Activated CD8-positive, alpha-beta T cell treated with anti-CD3 and anti-CD28 coated beads, Interleukin-2, amount 10 ng/mL, durations not matched to agents 7 days and 5 days (primary cell): ENCODE measurements at regions not wholly inside any gene's neighbourhood (a gene's known extent, or its start where the extent isn't known, plus 50 kb on each side); places are given as distances from the start of the nearest gene placed in this dataset.
"Not testable (repeated sequence)": the region's sequence is repeated elsewhere in the genome, so short reads cannot be mapped to it uniquely, and the experiment has no call there.

Experiments used
- ATAC-seq: fragments of 150-1000 bp; cut with Tn5 transposase; one replicate; pipeline ENCODE4 v1.10.0; 2021; ENCODE audit warnings: moderate library complexity
- CTCF ChIA-PET: fragments of 350-600 bp; sonication (Branson Sonifier 250); formaldehyde crosslinking; loops from one replicate; lab custom pipeline; 2021; ENCODE audit warnings: antibody characterized with exemption; lab: Charles Lee
- POLR2A ChIA-PET: fragments of 350-600 bp; sonication (Branson Sonifier 250); formaldehyde crosslinking; loops from one replicate; lab custom pipeline; 2021; ENCODE audit warnings: antibody characterized with exemption; lab: Charles Lee
- DNase-seq: peaks from one replicate; pipeline ENCODE4 v3.0.0-alpha.2; 2020
- H3K27ac Mint-ChIP-seq: one replicate; pipeline ENCODE4 v1.8.0; 2021; ENCODE audit warnings: mild to moderate bottlenecking, mixed read lengths
- H3K27me3 Mint-ChIP-seq: one replicate; pipeline ENCODE4 v1.8.0; 2021; ENCODE audit warnings: low read depth, mixed read lengths
- H3K36me3 Mint-ChIP-seq: one replicate; pipeline ENCODE4 v1.8.0; 2021; ENCODE audit warnings: low read depth, mixed read lengths
- H3K4me1 Mint-ChIP-seq: one replicate; pipeline ENCODE4 v1.8.0; 2021; ENCODE audit warnings: low read depth, mixed read lengths
- H3K4me3 Mint-ChIP-seq: one replicate; pipeline ENCODE4 v1.8.0; 2021; ENCODE audit warnings: mild to moderate bottlenecking, mixed read lengths
- H3K9me3 Mint-ChIP-seq: one replicate; pipeline ENCODE4 v1.8.0; 2022; ENCODE audit warnings: mixed read lengths; ENCODE audit not compliant: insufficient read depth

GRCh38 chr16:10277597-10277996, 95.4 kb upstream of the GRIN2A start:
- peaks cover 11% of the 10 kb centered on the region for H3K9me3 Mint-ChIP-seq
- no peak for ATAC-seq
- POLR2A ChIA-PET: no interaction called here
- no peaks in the 10 kb centered on the region for H3K27me3 Mint-ChIP-seq
- peaks cover 12% of the 10 kb centered on the region for H3K36me3 Mint-ChIP-seq
- DNase-seq: no peak
- CTCF ChIA-PET: no interaction called here
- H3K27ac Mint-ChIP-seq: no peak overlapping the region
- peaks cover 12% of the 10 kb centered on the region for H3K4me1 Mint-ChIP-seq
- H3K4me3 Mint-ChIP-seq: no peak overlapping the region

- Mint-ChIP-seq H3K9me3 (peaks cover 5% of the 10 kb centered on the region), H3K36me3 (peaks cover 11% of the 10 kb centered on the region), H3K4me3 (no peak overlapping the region), H3K4me1 (peaks cover 6% of the 10 kb centered on the region), H3K27ac (no peak overlapping the region), H3K27me3 (no peaks in the 10 kb centered on the region)
- ChIA-PET CTCF (no interaction called here), POLR2A (no interaction called here)
- ATAC-seq: no peak
- no peak for DNase-seq
These were observed 98.3 kb upstream of the GRIN2A start for GRCh38 chr16:10280262-10281170.

GRCh38 chr16:10282367-10282766, 100.1 kb upstream of the GRIN2A start:
- Mint-ChIP-seq H3K27me3 (peaks cover 3% of the 10 kb centered on the region), H3K4me1 (no peaks in the 10 kb centered on the region), H3K4me3 (no peak overlapping the region), H3K27ac (no peak overlapping the region), H3K9me3 (no peaks in the 10 kb centered on the region), H3K36me3 (peaks cover 6% of the 10 kb centered on the region)
- ATAC-seq: no peak
- ChIA-PET POLR2A (no interaction called here), CTCF (no interaction called here)
- no peak for DNase-seq

- H3K36me3 Mint-ChIP-seq, ATAC-seq, H3K4me1 Mint-ChIP-seq: not testable (repeated sequence)
These were observed 101.0 kb upstream of the GRIN2A start for GRCh38 chr16:10283246-10283645.

GRCh38 chr16:10290467-10291105, 95.3 kb upstream of the ATF7IP2 start:
- H3K27ac Mint-ChIP-seq, H3K36me3 Mint-ChIP-seq, CTCF ChIA-PET, H3K4me1 Mint-ChIP-seq, ATAC-seq, H3K27me3 Mint-ChIP-seq, H3K4me3 Mint-ChIP-seq, POLR2A ChIA-PET, DNase-seq: not testable (repeated sequence)
- H3K9me3 Mint-ChIP-seq: peaks cover 16% of the 10 kb centered on the region

More at GRCh38 chr16:10283246-10283645, 101.0 kb upstream of the GRIN2A start:
- CTCF ChIA-PET, H3K27me3 Mint-ChIP-seq, H3K27ac Mint-ChIP-seq, DNase-seq, H3K9me3 Mint-ChIP-seq, H3K4me3 Mint-ChIP-seq: not testable (repeated sequence)
- POLR2A ChIA-PET: interaction anchor here (0.6 kb wide), 1 partner anchor 467 kb away, joined by 3 read pairs; no protein-coding TSS in a partner anchor

GRCh38 chr16:10292197-10292596, 93.7 kb upstream of the ATF7IP2 start:
- H3K4me3 Mint-ChIP-seq, ATAC-seq, H3K27me3 Mint-ChIP-seq, H3K4me1 Mint-ChIP-seq, CTCF ChIA-PET, H3K36me3 Mint-ChIP-seq, H3K27ac Mint-ChIP-seq, DNase-seq, POLR2A ChIA-PET: not testable (repeated sequence)
- H3K9me3 Mint-ChIP-seq: peaks cover 16% of the 10 kb centered on the region

GRCh38 chr16:10292976-10293375, 92.9 kb upstream of the ATF7IP2 start:
- H3K36me3 Mint-ChIP-seq, ATAC-seq, H3K27me3 Mint-ChIP-seq, H3K27ac Mint-ChIP-seq, DNase-seq, POLR2A ChIA-PET, H3K4me3 Mint-ChIP-seq, H3K4me1 Mint-ChIP-seq, CTCF ChIA-PET: not testable (repeated sequence)
- peaks cover 16% of the 10 kb centered on the region for H3K9me3 Mint-ChIP-seq

GRCh38 chr16:10294153-10294552, 91.7 kb upstream of the ATF7IP2 start:
- H3K27me3 Mint-ChIP-seq: not testable (repeated sequence)

GRCh38 chr16:10296956-10297340, 88.9 kb upstream of the ATF7IP2 start:
- Mint-ChIP-seq H3K4me3 (no peak overlapping the region), H3K27ac (no peak overlapping the region), H3K4me1 (no peaks in the 10 kb centered on the region), H3K27me3 (no peaks in the 10 kb centered on the region), H3K36me3 (no peaks in the 10 kb centered on the region), H3K9me3 (peaks cover 11% of the 10 kb centered on the region)
- ChIA-PET CTCF (no interaction called here), POLR2A (no interaction called here)
- DNase-seq (no peak), ATAC-seq (no peak)

More at GRCh38 chr16:10294153-10294552, 91.7 kb upstream of the ATF7IP2 start:
- H3K4me1 Mint-ChIP-seq, CTCF ChIA-PET, DNase-seq, H3K27ac Mint-ChIP-seq, POLR2A ChIA-PET, H3K4me3 Mint-ChIP-seq, H3K36me3 Mint-ChIP-seq, ATAC-seq: not testable (repeated sequence)
- H3K9me3 Mint-ChIP-seq: peaks cover 16% of the 10 kb centered on the region

- Mint-ChIP-seq H3K4me3 (no peak overlapping the region), H3K4me1 (no peaks in the 10 kb centered on the region), H3K9me3 (peaks cover 8% of the 10 kb centered on the region), H3K27ac (no peak overlapping the region), H3K36me3 (no peaks in the 10 kb centered on the region), H3K27me3 (no peaks in the 10 kb centered on the region)
- ChIA-PET POLR2A (no interaction called here), CTCF (no interaction called here)
- ATAC-seq (no peak), DNase-seq (no peak)
These were observed 88.4 kb upstream of the ATF7IP2 start for GRCh38 chr16:10297341-10298006.

- Mint-ChIP-seq H3K9me3 (no peaks in the 10 kb centered on the region), H3K4me1 (no peaks in the 10 kb centered on the region), H3K36me3 (no peaks in the 10 kb centered on the region), H3K27me3 (no peaks in the 10 kb centered on the region), H3K4me3 (no peak overlapping the region), H3K27ac (no peak overlapping the region)
- ChIA-PET CTCF (no interaction called here), POLR2A (no interaction called here)
- DNase-seq: no peak
- ATAC-seq: no peak
These were observed 85.0 kb upstream of the ATF7IP2 start for GRCh38 chr16:10300905-10301304.

- ATAC-seq, H3K4me3 Mint-ChIP-seq, CTCF ChIA-PET, H3K4me1 Mint-ChIP-seq, H3K27ac Mint-ChIP-seq, H3K9me3 Mint-ChIP-seq, H3K27me3 Mint-ChIP-seq, POLR2A ChIA-PET, DNase-seq, H3K36me3 Mint-ChIP-seq: not testable (repeated sequence)
These were observed 84.3 kb upstream of the ATF7IP2 start for GRCh38 chr16:10301547-10301946.
